ENCODE measurements at regions not wholly inside any gene's neighbourhood (a gene's known extent, or its start where the extent isn't known, plus 50 kb on each side); places are given as distances from the start of the nearest gene placed in this dataset.
A peak's percentile ranks its signal among the peaks of the same experiment; 100 is the strongest.

- DNase-seq = no peak
Measured at GRCh38 chr3:73783811-73784210, 159.1 kb upstream of the PDZRN3 start.

GRCh38 chr3:73781541-73781940, 156.8 kb upstream of the PDZRN3 start:
- DNase-seq = no peak

GRCh38 chr3:73774645-73775044, 149.9 kb upstream of the PDZRN3 start:
- DNase-seq = no peak

- no peak for DNase-seq
Measured at GRCh38 chr3:73773233-73773632, 148.5 kb upstream of the PDZRN3 start.

GRCh38 chr3:73772076-73772886, 147.5 kb upstream of the PDZRN3 start:
- no peak for DNase-seq

GRCh38 chr3:73768524-73769308, 144.0 kb upstream of the PDZRN3 start:
- no peak for DNase-seq

GRCh38 chr3:73766599-73767381, 142.0 kb upstream of the PDZRN3 start:
- DNase-seq = no peak

GRCh38 chr3:73765878-73766545, 141.3 kb upstream of the PDZRN3 start:
- no peak for DNase-seq

GRCh38 chr3:73762855-73763254, 138.1 kb upstream of the PDZRN3 start:
- DNase-seq = no peak

GRCh38 chr3:73759297-73759711, 134.6 kb upstream of the PDZRN3 start:
- no peak for DNase-seq

- no peak for DNase-seq
Measured at GRCh38 chr3:73757536-73757935, 132.8 kb upstream of the PDZRN3 start.

GRCh38 chr3:73753985-73754384, 129.2 kb upstream of the PDZRN3 start:
- DNase-seq = no peak

GRCh38 chr3:73752338-73752737, 127.6 kb upstream of the PDZRN3 start:
- DNase-seq = no peak

- DNase-seq = peak; percentile 38
Measured at GRCh38 chr3:73746623-73747022, 121.9 kb upstream of the PDZRN3 start.

- DNase-seq = peak; percentile 88
Measured at GRCh38 chr3:73745526-73746191, 120.9 kb upstream of the PDZRN3 start.

GRCh38 chr3:73743551-73743950, 118.8 kb upstream of the PDZRN3 start:
- DNase-seq = no peak

- no peak for DNase-seq
Measured at GRCh38 chr3:73739791-73740453, 115.2 kb upstream of the PDZRN3 start.

- DNase-seq = no peak
Measured at GRCh38 chr3:73738711-73739110, 114.0 kb upstream of the PDZRN3 start.

- DNase-seq = no peak
Measured at GRCh38 chr3:73734211-73735089, 109.7 kb upstream of the PDZRN3 start.

- peak; percentile 33 for DNase-seq
Measured at GRCh38 chr3:73733746-73734145, 109.0 kb upstream of the PDZRN3 start.
